ENCODE measurements at regions not wholly inside any gene's neighbourhood (a gene's known extent, or its start where the extent isn't known, plus 50 kb on each side); places are given as distances from the start of the nearest gene placed in this dataset.

DNA sequence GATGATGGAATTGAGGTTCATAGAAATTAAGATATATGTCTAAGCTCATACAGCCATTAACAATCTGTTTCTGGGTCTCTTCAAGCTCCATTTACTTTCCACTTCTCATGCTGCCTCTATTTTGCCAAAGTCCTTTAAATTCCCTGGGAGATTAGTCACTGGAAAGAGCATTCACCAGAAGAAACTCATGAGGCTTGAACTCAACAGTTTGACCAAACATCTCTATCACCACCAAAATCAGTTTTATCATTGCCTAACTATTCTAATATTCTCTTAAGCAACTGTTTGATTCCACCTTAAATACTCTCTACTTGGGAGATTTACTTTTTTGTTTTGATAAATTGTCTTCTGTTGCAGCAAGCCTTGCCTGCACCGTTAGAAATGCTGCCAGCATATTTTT, 881.3 kb downstream of the KCNA4 start:
- H3K9me3 ChIP-seq: no peaks in the 10 kb centered on the region
- H3K27ac ChIP-seq: no peak overlapping the region
- DNase-seq (ENCODE audit: low spot score): no peak
- H3K36me3 ChIP-seq: no peaks in the 10 kb centered on the region
- TF ChIP-seq, protein P1, sequence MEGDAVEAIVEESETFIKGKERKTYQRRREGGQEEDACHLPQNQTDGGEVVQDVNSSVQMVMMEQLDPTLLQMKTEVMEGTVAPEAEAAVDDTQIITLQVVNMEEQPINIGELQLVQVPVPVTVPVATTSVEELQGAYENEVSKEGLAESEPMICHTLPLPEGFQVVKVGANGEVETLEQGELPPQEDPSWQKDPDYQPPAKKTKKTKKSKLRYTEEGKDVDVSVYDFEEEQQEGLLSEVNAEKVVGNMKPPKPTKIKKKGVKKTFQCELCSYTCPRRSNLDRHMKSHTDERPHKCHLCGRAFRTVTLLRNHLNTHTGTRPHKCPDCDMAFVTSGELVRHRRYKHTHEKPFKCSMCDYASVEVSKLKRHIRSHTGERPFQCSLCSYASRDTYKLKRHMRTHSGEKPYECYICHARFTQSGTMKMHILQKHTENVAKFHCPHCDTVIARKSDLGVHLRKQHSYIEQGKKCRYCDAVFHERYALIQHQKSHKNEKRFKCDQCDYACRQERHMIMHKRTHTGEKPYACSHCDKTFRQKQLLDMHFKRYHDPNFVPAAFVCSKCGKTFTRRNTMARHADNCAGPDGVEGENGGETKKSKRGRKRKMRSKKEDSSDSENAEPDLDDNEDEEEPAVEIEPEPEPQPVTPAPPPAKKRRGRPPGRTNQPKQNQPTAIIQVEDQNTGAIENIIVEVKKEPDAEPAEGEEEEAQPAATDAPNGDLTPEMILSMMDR (IDR thresholded peaks at IDR 0.05): no peak
- no peak overlapping the region for H3K4me3 ChIP-seq
- no peaks in the 10 kb centered on the region for H3K4me1 ChIP-seq
- H3K27me3 ChIP-seq: no peaks in the 10 kb centered on the region

DNA sequence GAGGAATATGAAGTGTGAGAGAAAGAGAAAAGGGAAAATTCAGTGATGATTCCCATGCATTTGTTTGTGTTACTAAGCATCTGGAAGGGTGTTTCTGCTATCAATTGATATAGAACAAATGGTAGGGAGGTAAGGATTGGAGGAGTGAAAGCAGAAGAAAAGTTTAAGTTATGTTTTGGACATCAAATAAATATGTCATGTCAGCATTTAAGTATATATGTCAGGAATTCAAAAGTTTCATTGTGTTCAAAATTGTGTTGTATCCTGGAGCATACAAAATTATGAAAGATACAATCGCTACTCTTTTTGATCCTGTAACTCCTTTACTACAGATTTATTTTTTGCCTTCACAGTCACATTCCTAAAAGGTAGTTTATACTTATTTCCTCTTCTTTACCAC, 885.8 kb downstream of the KCNA4 start:
- Histone ChIP-seq H3K4me1 (no peaks in the 10 kb centered on the region), H3K4me3 (no peak overlapping the region), H3K27ac (no peak overlapping the region), H3K9me3 (no peaks in the 10 kb centered on the region), H3K27me3 (no peaks in the 10 kb centered on the region), H3K36me3 (no peaks in the 10 kb centered on the region)
- TF ChIP-seq, protein P1 (IDR thresholded peaks at IDR 0.05): no peak
- DNase-seq (ENCODE audit: low spot score): no peak

DNA sequence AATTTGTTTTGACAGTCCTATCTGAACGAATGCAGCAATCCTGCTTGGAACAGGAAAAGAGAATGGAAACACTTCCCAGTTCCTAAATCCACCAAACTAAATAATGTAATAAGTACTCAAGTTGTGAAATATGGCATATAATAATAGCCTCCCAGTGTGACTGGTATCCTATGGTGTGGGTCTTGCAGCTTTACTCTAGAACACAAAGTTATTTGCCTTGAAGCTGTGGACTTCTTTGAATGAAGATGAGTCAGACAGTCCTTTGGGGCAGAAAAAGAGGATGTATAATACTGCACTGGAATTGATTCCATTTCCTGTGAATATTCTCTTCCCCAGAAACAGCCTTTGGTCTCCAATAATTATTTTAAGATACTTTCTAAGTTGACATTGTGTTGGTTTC, 887.0 kb downstream of the KCNA4 start:
- Histone ChIP-seq H3K27ac (no peak overlapping the region), H3K27me3 (no peaks in the 10 kb centered on the region), H3K9me3 (no peaks in the 10 kb centered on the region), H3K36me3 (no peaks in the 10 kb centered on the region), H3K4me3 (no peak overlapping the region), H3K4me1 (no peaks in the 10 kb centered on the region)
- TF ChIP-seq, protein P1 (IDR thresholded peaks at IDR 0.05): no peak
- DNase-seq (ENCODE audit: low spot score): no peak

DNA sequence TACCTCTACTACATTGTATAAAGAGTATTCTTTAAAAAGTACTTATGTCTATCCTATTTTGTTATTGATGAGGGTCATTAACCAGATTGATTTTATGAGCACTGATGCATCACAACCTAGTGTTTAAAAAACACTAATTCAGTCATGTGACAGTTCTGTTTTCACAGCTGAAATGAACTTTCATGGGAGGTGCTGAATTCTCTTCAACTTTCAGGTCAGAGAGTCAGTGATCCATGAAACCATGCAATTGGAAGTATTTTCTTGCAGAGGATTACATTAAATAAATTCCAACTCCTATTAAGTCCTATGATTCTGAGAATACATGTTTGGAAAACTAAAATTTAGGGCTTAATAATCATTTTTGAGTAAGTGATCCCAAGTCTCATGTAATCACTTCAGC, 889.4 kb downstream of the KCNA4 start:
- no peaks in the 10 kb centered on the region for H3K4me1 ChIP-seq
- no peak overlapping the region for H3K4me3 ChIP-seq
- no peaks in the 10 kb centered on the region for H3K36me3 ChIP-seq
- H3K27me3 ChIP-seq: no peaks in the 10 kb centered on the region
- TF ChIP-seq, protein P1 (IDR thresholded peaks at IDR 0.05): no peak
- H3K27ac ChIP-seq: no peak overlapping the region
- no peak for DNase-seq (ENCODE audit: low spot score)
- no peaks in the 10 kb centered on the region for H3K9me3 ChIP-seq

DNA sequence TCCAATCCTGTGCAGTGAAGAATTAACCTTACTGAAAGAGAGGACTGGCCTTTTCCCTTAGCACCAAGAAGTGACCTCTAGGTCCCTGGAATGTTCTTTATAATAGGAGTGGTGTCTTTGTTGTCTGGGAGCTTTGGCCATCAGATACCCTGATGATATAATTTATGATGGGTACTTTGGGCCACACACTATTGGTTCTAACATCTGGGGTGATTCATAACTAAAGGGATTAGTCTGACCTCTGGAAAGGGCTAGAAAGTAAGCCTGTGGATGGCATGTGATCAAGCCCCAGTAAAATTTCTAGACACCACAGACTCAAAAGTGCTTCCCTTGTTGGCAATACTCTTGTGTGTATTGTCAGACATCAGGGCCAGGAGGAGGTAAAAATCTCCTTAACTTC, 891.2 kb downstream of the KCNA4 start:
- H3K36me3 ChIP-seq: no peaks in the 10 kb centered on the region
- no peak for DNase-seq (ENCODE audit: low spot score)
- H3K27ac ChIP-seq: no peak overlapping the region
- TF ChIP-seq, protein P1 (IDR thresholded peaks at IDR 0.05): no peak
- no peaks in the 10 kb centered on the region for H3K9me3 ChIP-seq
- no peak overlapping the region for H3K4me3 ChIP-seq
- no peaks in the 10 kb centered on the region for H3K4me1 ChIP-seq
- no peaks in the 10 kb centered on the region for H3K27me3 ChIP-seq

DNA sequence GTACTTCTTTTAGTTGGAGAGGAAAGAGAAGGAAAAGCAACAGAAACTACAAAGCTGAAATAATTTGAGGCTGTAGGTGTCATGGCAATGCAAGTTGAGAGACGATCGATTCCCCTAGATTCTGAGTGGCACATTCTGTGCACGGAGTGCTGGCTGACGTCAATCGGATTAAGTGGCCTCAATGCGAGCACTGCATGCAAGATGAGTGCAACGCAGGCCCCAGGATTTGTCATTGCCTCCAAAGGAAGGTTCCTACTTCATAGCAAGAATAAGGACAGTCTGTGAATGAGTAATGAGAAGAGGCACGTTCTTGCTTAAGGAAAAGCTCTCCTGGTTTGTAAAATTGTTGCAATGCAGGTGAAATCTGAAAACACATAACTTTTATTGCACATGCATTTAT, 892.4 kb downstream of the KCNA4 start:
- Histone ChIP-seq H3K4me1 (no peaks in the 10 kb centered on the region), H3K9me3 (no peaks in the 10 kb centered on the region), H3K4me3 (no peak overlapping the region), H3K27ac (no peak overlapping the region), H3K27me3 (no peaks in the 10 kb centered on the region), H3K36me3 (no peaks in the 10 kb centered on the region)
- DNase-seq (ENCODE audit: low spot score): no peak
- TF ChIP-seq, protein P1 (IDR thresholded peaks at IDR 0.05): no peak

Measured in right atrium auricular region (tissue), 2 donors.